IMR-90 (cell line): ENCODE measurements at regions not wholly inside any gene's neighbourhood (a gene's known extent, or its start where the extent isn't known, plus 50 kb on each side); places are given as distances from the start of the nearest gene placed in this dataset.

Experiments
- ATAC-seq: fragments of 200-7000 bp; cut with Tn5 transposase; 2 replicates; pipeline ENCODE4 v1.9.1; 2020; ENCODE audit warnings: low read depth, mild to moderate bottlenecking, moderate library complexity
- BruUV-seq: library from RNA; stranded (reverse); fragments of 400-500 nt; replicated peaks from 2 replicates; lab custom pipeline; 2021; lab: Mats Ljungman, UMichigan
- CTCF ChIA-PET: fragments of 300-600 bp; formaldehyde crosslinking; extraction: SDS; loops from one replicate; lab custom pipeline; 2021; ENCODE audit warnings: antibody characterized with exemption; lab: Yijun Ruan, JAX
- POLR2A ChIA-PET: fragments of 300-600 bp; sonication (Branson Sonifier 250); formaldehyde crosslinking; loops from one replicate; lab custom pipeline; 2022; ENCODE audit warnings: antibody characterized with exemption; ENCODE audit not compliant: unreplicated experiment; lab: Charles Lee
- DNase-seq: peaks from one replicate; pipeline ENCODE4 v3.0.0; 2013
- H2AFZ ChIP-seq: replicated peaks from 2 replicates; pipeline ENCODE3; 2013; ENCODE audit warnings: low read length, mild to moderate bottlenecking; ENCODE audit not compliant: poor library complexity
- H2AK5ac ChIP-seq: 2 replicates; pipeline ENCODE4 v1.6.1; 2013; ENCODE audit warnings: low read depth, low read length, inconsistent platforms
- H2AK9ac ChIP-seq: replicated peaks from 2 replicates; pipeline ENCODE3; 2013; ENCODE audit warnings: mild to moderate bottlenecking, low read depth, low read length, moderate library complexity; ENCODE audit not compliant: poor library complexity
- H2BK120ac ChIP-seq: 2 replicates; pipeline ENCODE4 v1.6.1; 2013; ENCODE audit warnings: low read depth, low read length, inconsistent platforms
- H2BK15ac ChIP-seq: 3 replicates; pipeline ENCODE4 v1.6.1; 2013; ENCODE audit warnings: low read depth, low read length, inconsistent platforms
- H2BK20ac ChIP-seq: 2 replicates; pipeline ENCODE4 v1.6.1; 2013; ENCODE audit warnings: low read depth, mild to moderate bottlenecking, inconsistent platforms, low read length, moderate library complexity
- H2BK5ac ChIP-seq: 2 replicates; pipeline ENCODE4 v1.6.1; 2013; ENCODE audit warnings: mild to moderate bottlenecking, low read depth, low read length, inconsistent platforms; ENCODE audit not compliant: poor library complexity, severe bottlenecking
- H3K14ac ChIP-seq: replicated peaks from 2 replicates; pipeline ENCODE4 v1.6.1; 2013; ENCODE audit warnings: low read depth, low read length, inconsistent platforms
- H3K18ac ChIP-seq: 2 replicates; pipeline ENCODE4 v1.6.1; 2013; ENCODE audit warnings: low read depth, low read length, control low read depth
- H3K23ac ChIP-seq: 2 replicates; pipeline ENCODE4 v1.6.1; 2013; ENCODE audit warnings: low read depth, low read length, inconsistent platforms
- H3K27ac ChIP-seq: 2 replicates; pipeline ENCODE4 v1.5.1; 2013; ENCODE audit warnings: mild to moderate bottlenecking, control low read depth, low read length; ENCODE audit not compliant: insufficient read depth
- H3K27me3 ChIP-seq: 2 replicates; pipeline ENCODE4 v1.6.1; 2013; ENCODE audit warnings: low read length; ENCODE audit not compliant: control insufficient read depth, insufficient read depth
- H3K36me3 ChIP-seq: 2 replicates; pipeline ENCODE4 v1.6.1; 2013; ENCODE audit warnings: low read length, mixed read lengths; ENCODE audit not compliant: control insufficient read depth, insufficient read depth
- H3K4ac ChIP-seq: 2 replicates; pipeline ENCODE4 v1.6.1; 2013; ENCODE audit warnings: low read depth, low read length, inconsistent platforms
- H3K4me1 ChIP-seq: 2 replicates; pipeline ENCODE4 v1.6.1; 2013; ENCODE audit warnings: low read length, mixed read lengths; ENCODE audit not compliant: control insufficient read depth, insufficient read depth
- H3K4me2 ChIP-seq: 2 replicates; pipeline ENCODE4 v1.6.1; 2013; ENCODE audit warnings: low read depth, mild to moderate bottlenecking, control low read depth, low read length, moderate library complexity
- H3K4me3 ChIP-seq: 2 replicates; pipeline ENCODE4 v1.5.1; 2013; ENCODE audit warnings: low read depth, mild to moderate bottlenecking, control low read depth, low read length, moderate library complexity; ENCODE audit not compliant: insufficient read depth
- H3K56ac ChIP-seq: 2 replicates; pipeline ENCODE4 v1.6.1; 2013; ENCODE audit warnings: low read length, inconsistent platforms; ENCODE audit not compliant: insufficient read depth; ENCODE audit errors: extremely low read depth
- H3K79me1 ChIP-seq, 2 experiments: 2 replicates each; pipeline ENCODE4 v1.6.1; 2013; ENCODE audit warnings: low read length in 2 of 2, inconsistent platforms in 1 of 2, low read depth in 1 of 2
- H3K9ac ChIP-seq: 2 replicates; pipeline ENCODE4 v1.6.1; 2013; ENCODE audit warnings: low read depth, low read length, control low read depth
- H3K9me1 ChIP-seq: 2 replicates; pipeline ENCODE4 v1.6.1; 2013; ENCODE audit warnings: low read length, inconsistent platforms; ENCODE audit not compliant: insufficient read depth
- H3K9me3 ChIP-seq: 2 replicates; pipeline ENCODE4 v1.6.1; 2013; ENCODE audit warnings: low read length; ENCODE audit not compliant: control insufficient read depth, insufficient read depth
- H4K20me1 ChIP-seq: 2 replicates; pipeline ENCODE4 v1.6.1; 2013; ENCODE audit warnings: low read length, inconsistent platforms; ENCODE audit not compliant: insufficient read depth
- H4K5ac ChIP-seq: 2 replicates; pipeline ENCODE4 v1.6.1; 2013; ENCODE audit warnings: mild to moderate bottlenecking, low read depth, low read length, control low read depth
- H4K8ac ChIP-seq, 2 experiments: 2 replicates each; pipeline ENCODE4 v1.6.1; 2013; ENCODE audit warnings: low read depth in 2 of 2, low read length in 2 of 2, control low read depth in 1 of 2, inconsistent platforms in 1 of 2
- H4K91ac ChIP-seq: 2 replicates; pipeline ENCODE4 v1.6.1; 2013; ENCODE audit warnings: low read depth, low read length, inconsistent platforms; ENCODE audit not compliant: insufficient read depth
- CEBPB ChIP-seq: IDR thresholded peaks from 2 replicates; pipeline ENCODE4 v1.6.1; 2012; ENCODE audit warnings: low read depth, low read length, improper control_type of control experiment
- CHD1 ChIP-seq: IDR thresholded peaks from 2 replicates; pipeline ENCODE4 v1.6.1; 2012; ENCODE audit warnings: low read depth, low read length, improper control_type of control experiment
- MAFK ChIP-seq: IDR thresholded peaks from 2 replicates; pipeline ENCODE4 v1.6.1; 2012; ENCODE audit warnings: low read depth, low read length, improper control_type of control experiment
- MXI1 ChIP-seq: IDR thresholded peaks from 2 replicates; pipeline ENCODE4 v1.6.1; 2012; ENCODE audit warnings: low read depth, mild to moderate bottlenecking, low read length, moderate library complexity, borderline replicate concordance
- NFE2L2 ChIP-seq: fragments of 150-350 bp; IDR thresholded peaks from 2 replicates; pipeline ENCODE4 v1.6.1; 2016; ENCODE audit warnings: low read depth, mild to moderate bottlenecking, low read length
- POLR2A ChIP-seq: IDR thresholded peaks from 2 replicates; pipeline ENCODE4 v1.6.1; 2012; ENCODE audit warnings: mild to moderate bottlenecking, low read depth, low read length
- RAD21 ChIP-seq: IDR thresholded peaks from 2 replicates; pipeline ENCODE4 v1.6.1; 2012; ENCODE audit warnings: low read length, improper control_type of control experiment
- RCOR1 ChIP-seq: IDR thresholded peaks from 2 replicates; pipeline ENCODE4 v1.6.1; 2012; ENCODE audit warnings: mild to moderate bottlenecking, low read length, improper control_type of control experiment; ENCODE audit not compliant: insufficient replicate concordance
- WGBS, 2 experiments: methylation state at CpG; one replicate each; pipeline versions ENCODE4 v1.1.5 to v1.1.7; 2013; ENCODE audit warnings: missing lambda C conversion rate in 2 of 2; ENCODE audit not compliant: insufficient read length in 1 of 2; ENCODE audit errors: extremely low coverage in 2 of 2; 5-methylcytosine and 5-hydroxymethylcytosine counted together
- dilution Hi-C: fragments of 300-500 bp; cut with HindIII; formaldehyde crosslinking; loops from one replicate; pipeline ENCODE4 v1.14.3; 2018; ENCODE audit warnings: low sequenced_read_pairs; ENCODE audit not compliant: unreplicated experiment
- in situ Hi-C: fragments of 300-500 bp; cut with MboI; formaldehyde crosslinking; loops from 3 replicates; pipeline ENCODE4 v1.14.3; 2019; ENCODE audit warnings: low sequenced_read_pairs, inconsistent platforms, mixed read lengths
- intact Hi-C: fragments of 100-400 bp; cut with micrococcal nuclease; formaldehyde crosslinking; loops from 2 replicates; pipeline ENCODE4 v1.10.0; 2022
- TF ChIP-seq, protein P1 (sequence below): fragments of 150-350 bp; IDR thresholded peaks from 2 replicates; pipeline ENCODE4 v1.6.1; 2017; ENCODE audit warnings: mild to moderate bottlenecking, antibody characterized with exemption, low read length, low read depth
- TF ChIP-seq, protein P2 (sequence below): fragments of 150-350 bp; IDR thresholded peaks from 2 replicates; pipeline ENCODE4 v1.6.1; 2016; ENCODE audit warnings: low read depth, mild to moderate bottlenecking, low read length, moderate library complexity, borderline replicate concordance

DNA sequence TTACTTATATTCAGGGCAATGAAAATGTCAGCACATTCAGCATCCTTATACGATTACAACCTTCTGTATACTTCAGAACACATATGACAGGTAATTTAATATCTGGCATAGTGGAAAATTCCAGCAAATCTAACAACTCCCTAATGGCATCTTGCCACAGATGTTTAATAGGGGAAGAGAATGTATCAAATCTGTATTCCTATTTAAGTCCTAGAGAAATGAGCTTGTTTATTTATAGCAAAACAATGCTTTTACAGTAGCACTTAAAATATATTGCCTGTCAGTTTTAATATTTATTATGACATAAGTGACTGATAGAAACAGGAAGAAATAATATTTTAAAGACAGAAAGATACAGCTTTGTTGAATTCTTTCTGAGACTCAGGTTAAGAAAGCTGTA lies 1101.8 kb upstream of the B3GALT2 start:
- Histone ChIP-seq H4K5ac (no peak overlapping the region), H3K9me1 (no peaks in the 10 kb centered on the region), H3K14ac (no peak overlapping the region), H3K23ac (no peak overlapping the region), H4K91ac (no peak overlapping the region), H3K18ac (no peak overlapping the region), H2AK9ac (no peak overlapping the region), H2BK15ac (no peak overlapping the region), H3K36me3 (no peaks in the 10 kb centered on the region), H4K8ac (no peak overlapping the region), H3K56ac (no peak overlapping the region), H2BK5ac (no peak overlapping the region), H2AK5ac (no peak overlapping the region), H2AFZ (no peak overlapping the region), H3K4me2 (no peak overlapping the region), H3K4ac (no peak overlapping the region), H3K79me1 (no peaks in the 10 kb centered on the region), H4K20me1 (no peaks in the 10 kb centered on the region), H3K27ac (no peak overlapping the region), H3K4me1 (no peaks in the 10 kb centered on the region), H3K27me3 (no peaks in the 10 kb centered on the region), H2BK20ac (no peak overlapping the region), H2BK120ac (no peak overlapping the region), H3K9ac (no peak overlapping the region), H3K9me3 (no peaks in the 10 kb centered on the region), H3K4me3 (no peak overlapping the region)
- TF ChIP-seq NFE2L2 (no peak), RCOR1 (no peak), CHD1 (no peak), CEBPB (no peak), MXI1 (no peak), POLR2A (no peak), MAFK (no peak), RAD21 (no peak)
- TF ChIP-seq, protein P1, sequence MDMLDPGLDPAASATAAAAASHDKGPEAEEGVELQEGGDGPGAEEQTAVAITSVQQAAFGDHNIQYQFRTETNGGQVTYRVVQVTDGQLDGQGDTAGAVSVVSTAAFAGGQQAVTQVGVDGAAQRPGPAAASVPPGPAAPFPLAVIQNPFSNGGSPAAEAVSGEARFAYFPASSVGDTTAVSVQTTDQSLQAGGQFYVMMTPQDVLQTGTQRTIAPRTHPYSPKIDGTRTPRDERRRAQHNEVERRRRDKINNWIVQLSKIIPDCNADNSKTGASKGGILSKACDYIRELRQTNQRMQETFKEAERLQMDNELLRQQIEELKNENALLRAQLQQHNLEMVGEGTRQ: no peak
- TF ChIP-seq, protein P2, sequence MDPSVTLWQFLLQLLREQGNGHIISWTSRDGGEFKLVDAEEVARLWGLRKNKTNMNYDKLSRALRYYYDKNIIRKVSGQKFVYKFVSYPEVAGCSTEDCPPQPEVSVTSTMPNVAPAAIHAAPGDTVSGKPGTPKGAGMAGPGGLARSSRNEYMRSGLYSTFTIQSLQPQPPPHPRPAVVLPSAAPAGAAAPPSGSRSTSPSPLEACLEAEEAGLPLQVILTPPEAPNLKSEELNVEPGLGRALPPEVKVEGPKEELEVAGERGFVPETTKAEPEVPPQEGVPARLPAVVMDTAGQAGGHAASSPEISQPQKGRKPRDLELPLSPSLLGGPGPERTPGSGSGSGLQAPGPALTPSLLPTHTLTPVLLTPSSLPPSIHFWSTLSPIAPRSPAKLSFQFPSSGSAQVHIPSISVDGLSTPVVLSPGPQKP: no peak
- intact Hi-C loops (no loop called here), dilution Hi-C loops (no loop called here), in situ Hi-C loops (loop anchor here (25.0 kb wide), 1 partner anchor 1101 kb away; the partner anchor contains the start of gene B3GALT2)
- DNase-seq (no peak), ATAC-seq (no peak)
- ChIA-PET POLR2A (no interaction called here), CTCF (interaction anchor here (0.6 kb wide), 1 partner anchor 340 kb away, joined by 4 read pairs; no protein-coding TSS in a partner anchor)
- BruUV-seq: no TSS peak
- no CpG with 5 or more reads among the region's 1 CpG for WGBS, 2 experiments
